Choroid plexus epithelial cell (primary cell): ENCODE measurements at regions not wholly inside any gene's neighbourhood (a gene's known extent, or its start where the extent isn't known, plus 50 kb on each side); places are given as distances from the start of the nearest gene placed in this dataset.

Experiments
- DNase-seq: peaks from one replicate; pipeline ENCODE4 v3.0.0-alpha.2; 2010; ENCODE audit warnings: low read depth
- H3K4me3 ChIP-seq: 2 replicates; pipeline ENCODE4 v1.5.1; 2011; ENCODE audit warnings: low read depth, mild to moderate bottlenecking, control low read depth, low read length, moderate library complexity
- TF ChIP-seq, protein P1 (sequence below): conservative IDR thresholded peaks from 2 replicates; pipeline ENCODE4 v1.5.1; 2011; ENCODE audit warnings: low read depth, mild to moderate bottlenecking, control low read depth, inconsistent platforms, low read length, moderate library complexity

DNA sequence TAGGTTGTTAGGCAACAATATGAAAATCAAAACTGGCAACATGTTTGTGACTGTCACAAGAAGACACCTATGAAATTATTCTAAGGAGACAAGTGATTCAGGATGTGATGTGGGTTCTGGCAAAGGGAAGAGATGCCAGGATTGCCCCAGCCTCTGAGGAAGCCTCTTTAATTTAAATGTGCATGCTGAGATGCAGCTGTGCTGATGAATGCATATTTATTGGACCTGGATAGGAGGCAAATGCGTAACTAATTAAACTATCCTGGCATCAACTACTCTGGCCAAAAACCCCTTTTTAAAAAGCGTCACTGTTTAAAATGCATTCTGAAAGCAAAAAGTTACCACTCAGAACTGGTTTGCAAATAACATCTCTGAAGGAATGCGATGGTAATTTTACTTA lies 176.5 kb upstream of the DPH6 start:
- TF ChIP-seq, protein P1, sequence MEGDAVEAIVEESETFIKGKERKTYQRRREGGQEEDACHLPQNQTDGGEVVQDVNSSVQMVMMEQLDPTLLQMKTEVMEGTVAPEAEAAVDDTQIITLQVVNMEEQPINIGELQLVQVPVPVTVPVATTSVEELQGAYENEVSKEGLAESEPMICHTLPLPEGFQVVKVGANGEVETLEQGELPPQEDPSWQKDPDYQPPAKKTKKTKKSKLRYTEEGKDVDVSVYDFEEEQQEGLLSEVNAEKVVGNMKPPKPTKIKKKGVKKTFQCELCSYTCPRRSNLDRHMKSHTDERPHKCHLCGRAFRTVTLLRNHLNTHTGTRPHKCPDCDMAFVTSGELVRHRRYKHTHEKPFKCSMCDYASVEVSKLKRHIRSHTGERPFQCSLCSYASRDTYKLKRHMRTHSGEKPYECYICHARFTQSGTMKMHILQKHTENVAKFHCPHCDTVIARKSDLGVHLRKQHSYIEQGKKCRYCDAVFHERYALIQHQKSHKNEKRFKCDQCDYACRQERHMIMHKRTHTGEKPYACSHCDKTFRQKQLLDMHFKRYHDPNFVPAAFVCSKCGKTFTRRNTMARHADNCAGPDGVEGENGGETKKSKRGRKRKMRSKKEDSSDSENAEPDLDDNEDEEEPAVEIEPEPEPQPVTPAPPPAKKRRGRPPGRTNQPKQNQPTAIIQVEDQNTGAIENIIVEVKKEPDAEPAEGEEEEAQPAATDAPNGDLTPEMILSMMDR, result no peak
- DNase-seq, result no peak
- H3K4me3 ChIP-seq, result no peak overlapping the region

DNA sequence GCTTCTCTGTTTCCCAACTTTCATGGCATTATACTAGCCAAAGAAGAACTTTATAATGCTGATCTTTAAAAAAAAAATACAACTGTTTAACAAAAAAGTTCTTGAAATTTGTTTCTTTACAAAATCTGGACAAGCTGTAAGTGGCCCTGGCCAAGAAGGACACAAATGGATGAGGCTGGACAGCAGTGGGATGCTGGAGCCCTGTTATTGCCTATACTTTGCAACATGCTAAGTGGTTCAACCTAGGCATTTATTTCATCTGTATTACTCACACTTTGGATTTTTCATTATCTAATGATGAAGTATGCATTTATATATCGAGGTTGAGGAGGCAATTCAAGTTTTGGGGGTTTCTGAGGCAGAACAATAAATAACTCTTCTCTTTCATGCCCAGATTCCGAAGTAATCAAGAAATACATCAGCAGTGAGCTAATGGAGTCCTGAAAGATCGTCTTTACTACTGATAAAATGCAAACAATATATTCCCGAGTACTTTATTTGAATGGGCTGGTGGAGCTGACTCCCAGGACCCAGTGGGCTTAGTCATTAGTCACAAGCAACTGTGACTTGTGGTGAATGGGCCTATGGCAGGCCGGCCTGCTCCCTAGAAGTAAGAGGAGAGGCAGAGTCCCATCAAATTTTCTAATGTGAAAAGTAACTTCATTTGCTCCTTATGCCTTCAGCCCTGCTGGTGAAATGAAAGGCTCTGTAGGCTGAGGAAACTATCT lies 177.3 kb upstream of the DPH6 start:
- TF ChIP-seq, protein P1, result no peak
- no peak overlapping the region for H3K4me3 ChIP-seq
- no peak for DNase-seq

DNA sequence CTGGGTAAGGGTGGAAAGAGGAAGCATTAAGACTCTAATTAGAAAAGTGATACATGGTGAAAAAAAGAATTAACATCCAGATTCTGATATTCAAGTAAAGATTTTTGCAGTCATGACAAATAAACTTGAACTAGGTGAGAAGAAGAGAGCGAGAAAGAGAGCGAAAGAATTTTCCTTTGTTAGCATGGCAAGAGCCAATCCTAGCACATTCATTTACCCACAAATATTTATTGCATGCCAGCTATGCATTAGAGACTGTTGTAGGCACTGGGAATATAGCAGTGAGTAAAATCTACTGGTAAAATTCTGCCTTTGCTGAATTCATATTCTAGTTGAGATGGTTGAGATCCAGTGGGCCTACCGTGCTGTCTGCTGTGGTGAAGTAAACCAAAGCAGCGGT lies 177.9 kb upstream of the DPH6 start:
- TF ChIP-seq, protein P1, result no peak
- peak; percentile 36 for DNase-seq
- no peak overlapping the region for H3K4me3 ChIP-seq

DNA sequence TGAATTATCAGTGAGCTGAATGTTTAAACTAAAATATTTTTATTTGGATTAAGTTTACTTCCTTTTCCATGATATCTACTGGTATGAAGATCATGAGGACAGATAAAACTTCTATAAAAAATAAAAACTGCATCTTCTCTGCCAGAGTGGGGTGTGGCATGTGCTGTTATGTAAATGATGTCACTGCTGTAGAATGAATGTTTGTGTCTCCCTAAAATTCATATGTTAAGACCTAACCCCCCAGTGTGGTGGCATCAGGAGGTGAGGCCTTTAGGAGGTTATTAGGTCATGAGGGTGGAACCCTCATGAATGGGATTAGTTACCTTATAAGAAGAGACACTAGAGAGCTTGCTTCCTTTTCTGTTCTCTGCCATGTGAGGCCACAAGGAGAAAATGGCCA lies 178.7 kb upstream of the DPH6 start:
- H3K4me3 ChIP-seq, result no peak overlapping the region
- TF ChIP-seq, protein P1, result no peak
- DNase-seq, result no peak

DNA sequence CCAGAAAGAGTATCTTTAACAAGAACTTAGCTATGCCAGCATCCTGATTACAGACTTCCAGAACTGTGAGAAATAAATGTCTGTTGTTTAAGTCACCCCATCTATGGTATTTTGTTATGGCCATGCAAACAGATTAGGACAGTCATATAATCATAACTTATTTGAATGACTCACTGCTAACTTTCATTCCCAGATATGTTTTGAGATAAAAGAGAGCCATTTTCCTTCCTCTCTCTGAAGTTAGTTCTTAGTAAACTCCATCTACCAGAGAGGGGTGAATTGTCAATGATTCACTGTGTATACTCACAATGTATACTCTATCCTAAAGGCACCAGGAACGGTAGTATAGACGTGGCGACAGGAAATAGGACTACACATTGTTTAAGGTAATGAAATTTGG lies 179.4 kb upstream of the DPH6 start:
- DNase-seq, result peak; percentile 54
- TF ChIP-seq, protein P1, result no peak
- no peak overlapping the region for H3K4me3 ChIP-seq

DNA sequence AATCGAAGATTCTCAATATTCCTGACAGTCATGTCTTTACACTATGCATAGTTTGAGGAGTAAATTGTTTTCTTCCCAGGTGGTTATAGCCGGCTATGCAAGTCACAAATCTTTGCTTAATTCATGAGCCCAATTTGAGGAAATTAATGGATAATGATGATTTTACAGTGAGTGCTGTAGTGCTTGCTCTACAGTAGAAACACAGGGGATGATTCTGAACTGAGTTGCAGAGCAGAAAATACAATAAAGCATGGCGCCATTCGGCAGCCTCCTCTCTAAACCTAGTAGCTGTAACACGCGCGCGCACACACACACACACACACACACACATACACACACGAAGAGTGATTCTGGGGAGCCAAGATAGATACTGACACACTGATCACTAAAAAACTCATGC lies 181.7 kb upstream of the DPH6 start:
- H3K4me3 ChIP-seq, result no peak overlapping the region
- no peak for DNase-seq
- TF ChIP-seq, protein P1, result no peak
